Naive thymus-derived CD4-positive, alpha-beta T cell (primary cell): ENCODE measurements at regions not wholly inside any gene's neighbourhood (a gene's known extent, or its start where the extent isn't known, plus 50 kb on each side); places are given as distances from the start of the nearest gene placed in this dataset.

Experiments
- ATAC-seq: fragments of 150-1000 bp; cut with Tn5 transposase; 2 replicates; pipeline ENCODE4 v1.10.0; 2021; ENCODE audit warnings: mild to moderate bottlenecking, moderate library complexity
- CTCF ChIA-PET: fragments of 350-600 bp; sonication (Branson Sonifier 250); formaldehyde crosslinking; loops from one replicate; lab custom pipeline; 2021; ENCODE audit warnings: antibody characterized with exemption; lab: Charles Lee
- POLR2A ChIA-PET: fragments of 350-600 bp; sonication (Branson Sonifier 250); formaldehyde crosslinking; loops from one replicate; lab custom pipeline; 2021; ENCODE audit warnings: antibody characterized with exemption, inconsistent platforms; lab: Charles Lee
- DNase-seq, 9 donors: peaks; one replicate each; pipeline versions ENCODE4 v3.0.0 to v3.0.0-alpha.2; 2020 to 2022; ENCODE audit warnings: mixed read lengths in 1 of 9
- H3K27ac ChIP-seq: one replicate; pipeline ENCODE4 v1.7.0; 2013; ENCODE audit warnings: mild to moderate bottlenecking, low read depth, low read length, moderate library complexity
- H3K27me3 ChIP-seq, 2 donors: one replicate each; pipeline ENCODE4 v1.7.0; 2013; ENCODE audit warnings: low read length in 2 of 2, mild to moderate bottlenecking in 2 of 2, moderate library complexity in 2 of 2; ENCODE audit not compliant: control insufficient read depth in 2 of 2, insufficient read depth in 2 of 2
- H3K36me3 ChIP-seq, 3 experiments: 1 replicate in 2 of 3; 2 replicates in 1 of 3; pipeline ENCODE4 v1.7.0; 2013; ENCODE audit warnings: low read length in 3 of 3, mild to moderate bottlenecking in 3 of 3, moderate library complexity in 1 of 3; ENCODE audit not compliant: insufficient read depth in 3 of 3, control insufficient read depth in 2 of 3
- H3K4me1 ChIP-seq, 2 donors: one replicate each; pipeline ENCODE4 v1.7.0; 2013; ENCODE audit warnings: low read length in 2 of 2, mild to moderate bottlenecking in 2 of 2, moderate library complexity in 1 of 2; ENCODE audit not compliant: control insufficient read depth in 2 of 2, insufficient read depth in 2 of 2
- H3K4me3 ChIP-seq: 2 replicates; pipeline ENCODE4 v1.7.0; 2013; ENCODE audit warnings: mild to moderate bottlenecking, low read length
- H3K9me3 ChIP-seq, 3 experiments: 1 replicate in 2 of 3; 2 replicates in 1 of 3; pipeline ENCODE4 v1.7.0; 2013; ENCODE audit warnings: low read length in 3 of 3; ENCODE audit not compliant: control insufficient read depth in 2 of 3
- H3K27ac Mint-ChIP-seq, 9 donors: one replicate each; pipeline ENCODE4 v1.8.0; 2020 to 2022; ENCODE audit warnings: mixed read lengths in 9 of 9, mild to moderate bottlenecking in 8 of 9, moderate library complexity in 5 of 9, inconsistent platforms in 2 of 9
- H3K27me3 Mint-ChIP-seq, 5 donors: one replicate each; pipeline ENCODE4 v1.8.0; 2021 to 2022; ENCODE audit warnings: mixed read lengths in 5 of 5, mild to moderate bottlenecking in 1 of 5
- H3K36me3 Mint-ChIP-seq, 5 donors: one replicate each; pipeline ENCODE4 v1.8.0; 2020 to 2022; ENCODE audit warnings: mixed read lengths in 5 of 5, mild to moderate bottlenecking in 3 of 5, inconsistent platforms in 1 of 5
- H3K4me1 Mint-ChIP-seq, 7 donors: one replicate each; pipeline ENCODE4 v1.8.0; 2020 to 2022; ENCODE audit warnings: mixed read lengths in 7 of 7, mild to moderate bottlenecking in 3 of 7, inconsistent platforms in 1 of 7
- H3K4me3 Mint-ChIP-seq, 10 donors: one replicate each; pipeline ENCODE4 v1.8.0; 2020 to 2022; ENCODE audit warnings: mild to moderate bottlenecking in 10 of 10, mixed read lengths in 10 of 10, moderate library complexity in 6 of 10, inconsistent platforms in 2 of 10
- H3K9me3 Mint-ChIP-seq, 11 donors: one replicate each; pipeline ENCODE4 v1.8.0; 2020 to 2022; ENCODE audit warnings: mixed read lengths in 11 of 11, mild to moderate bottlenecking in 4 of 11, inconsistent platforms in 1 of 11, moderate library complexity in 1 of 11
- intact Hi-C, 2 donors: fragments of 100-400 bp; cut with micrococcal nuclease; formaldehyde crosslinking; loops; one replicate each; pipeline ENCODE4 v1.15.1; 2023

DNA sequence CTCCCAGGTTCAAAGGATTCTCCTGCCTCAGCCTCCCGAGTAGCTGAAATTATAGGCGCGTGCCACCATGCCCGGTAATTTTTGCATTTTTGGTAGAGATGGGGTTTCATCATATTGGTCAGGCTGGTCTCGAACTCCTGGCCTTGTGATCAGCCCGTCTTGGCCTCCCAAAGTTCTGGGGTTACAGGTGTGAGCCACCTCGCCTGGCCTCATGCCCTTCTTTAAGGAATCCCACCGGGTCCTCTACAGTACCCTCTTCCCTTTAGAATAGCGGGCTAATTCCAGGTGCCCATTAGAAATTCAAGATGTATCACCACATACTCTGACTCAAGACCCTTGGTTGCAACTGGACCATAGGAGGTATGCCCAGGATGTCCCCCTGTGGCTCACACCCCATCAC, 74.2 kb upstream of the ZNF536 start:
- no peaks in the 10 kb centered on the region for H3K27me3 ChIP-seq
- intact Hi-C loops, result no loop called here

DNA sequence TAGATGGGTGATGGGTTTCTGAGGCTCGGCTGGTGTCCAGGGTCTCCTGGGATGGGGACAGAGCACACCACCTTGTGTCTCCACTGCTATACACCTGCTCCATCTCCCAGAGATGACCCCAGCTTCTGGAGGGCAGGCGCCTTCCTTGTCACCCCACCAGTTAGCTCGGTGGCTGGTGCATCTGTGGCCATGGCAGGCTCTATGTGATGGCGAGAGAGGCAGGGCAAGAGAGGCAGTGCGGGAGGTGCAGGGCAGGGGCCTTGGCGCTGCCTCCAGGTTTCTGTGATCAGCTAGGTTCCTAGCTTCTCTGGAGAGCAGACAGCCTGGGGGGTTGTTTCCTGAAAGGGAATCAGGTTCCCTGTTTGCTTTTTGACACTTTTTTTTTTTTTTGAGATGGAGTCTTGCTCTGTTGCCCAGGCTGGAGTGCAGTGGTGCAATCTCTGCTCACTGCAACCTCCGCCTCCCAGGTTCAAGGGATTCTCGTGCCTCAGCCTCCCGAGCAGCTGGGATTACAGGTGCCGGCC, 69.0 kb upstream of the ZNF536 start:
- no peaks in the 10 kb centered on the region for H3K9me3 ChIP-seq
- ATAC-seq (no peak), DNase-seq (no peak)
- Mint-ChIP-seq H3K4me1 (no peaks in the 10 kb centered on the region), H3K4me3 (no peak overlapping the region), H3K9me3 (peaks cover 0 to 3% (median 0%) of the 10 kb centered on the region in 11 donors), H3K27ac (no peak overlapping the region), H3K36me3 (no peaks in the 10 kb centered on the region), H3K27me3 (peaks cover 0 to 10% (median 6%) of the 10 kb centered on the region in 5 donors)
- no peak overlapping the region for H3K4me3 ChIP-seq
- ChIA-PET POLR2A (no interaction called here), CTCF (no interaction called here)
- H3K4me1 ChIP-seq, result no peaks in the 10 kb centered on the region
- H3K27me3 ChIP-seq, result no peaks in the 10 kb centered on the region
- intact Hi-C loops, result no loop called here
- H3K36me3 ChIP-seq, result no peaks in the 10 kb centered on the region
- no peak overlapping the region for H3K27ac ChIP-seq

More for the DNA sequence above, 74.2 kb upstream of the ZNF536 start:
- Histone ChIP-seq H3K36me3 (no peaks in the 10 kb centered on the region), H3K4me3 (no peak overlapping the region), H3K9me3 (no peaks in the 10 kb centered on the region), H3K4me1 (no peaks in the 10 kb centered on the region), H3K27ac (no peak overlapping the region)
- CTCF ChIA-PET, result no interaction called here
- ATAC-seq, result no peak
- no peak for DNase-seq
- Mint-ChIP-seq H3K4me1 (no peaks in the 10 kb centered on the region), H3K9me3 (peaks cover 0 to 7% (median 0%) of the 10 kb centered on the region in 11 donors), H3K27me3 (peaks cover 0 to 29% (median 4%) of the 10 kb centered on the region in 5 donors), H3K36me3 (no peaks in the 10 kb centered on the region), H3K4me3 (no peak overlapping the region), H3K27ac (no peak overlapping the region)
- POLR2A ChIA-PET, result no interaction called here

DNA sequence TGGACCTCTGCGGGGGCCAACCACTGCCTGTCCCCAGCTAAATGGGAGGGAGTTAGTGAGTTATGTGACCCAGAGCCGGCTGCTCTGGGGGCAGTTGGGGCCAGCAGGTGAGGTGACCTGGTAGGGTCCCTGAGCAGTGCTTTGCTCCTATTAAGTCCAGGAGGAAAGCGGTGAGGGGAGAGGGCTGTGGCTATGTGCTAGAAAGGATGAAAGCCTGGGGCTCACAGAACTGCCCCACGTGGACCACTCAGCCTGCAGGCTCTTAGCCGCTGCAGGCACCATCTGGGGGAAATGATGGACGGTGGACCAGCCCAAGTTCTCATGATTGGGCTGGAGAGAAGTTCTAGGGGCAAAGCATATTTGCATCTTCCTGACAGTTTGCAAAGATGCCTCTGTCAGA, 67.6 kb upstream of the ZNF536 start:
- DNase-seq, result no peak
- peak overlapping the region in 1 of 9 donors; percentile 20 for H3K27ac Mint-ChIP-seq

DNA sequence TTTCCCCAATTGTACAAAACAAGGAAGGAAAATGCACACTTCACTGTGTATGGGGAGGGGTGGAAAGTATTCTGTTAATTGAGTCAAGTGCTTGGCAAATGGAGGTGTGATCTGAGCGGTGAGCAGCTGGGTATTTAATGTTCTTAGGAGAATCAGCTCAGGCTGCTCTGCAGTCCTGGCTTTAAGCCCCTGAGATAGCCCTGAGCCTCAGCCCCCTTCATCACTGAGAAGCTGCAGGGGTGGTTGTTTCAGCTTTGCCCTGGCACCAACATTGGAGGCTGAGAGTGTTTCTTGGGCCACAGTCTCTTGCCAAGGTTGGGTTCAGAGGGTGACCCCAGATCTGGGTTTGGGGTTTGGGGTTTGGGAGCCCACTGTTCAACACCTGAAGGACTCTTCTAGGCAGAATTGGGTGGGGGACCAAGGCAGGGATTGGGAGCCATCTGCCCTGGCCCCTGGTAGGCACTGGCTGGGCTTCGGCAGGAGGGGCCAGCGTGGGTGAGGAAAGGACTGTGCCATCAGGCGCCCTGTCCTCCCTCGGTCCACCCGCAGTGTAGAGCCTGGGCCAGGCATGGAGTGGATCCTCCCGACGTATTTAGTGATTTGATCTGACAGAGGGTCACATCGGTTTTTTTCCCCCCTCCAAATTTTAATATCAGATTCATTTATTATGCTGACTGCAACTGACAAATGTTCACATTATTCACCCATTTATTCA, 66.7 kb upstream of the ZNF536 start:
- no peak overlapping the region for H3K27ac ChIP-seq
- H3K4me3 ChIP-seq, result no peak overlapping the region
- Mint-ChIP-seq H3K4me1 (no peaks in the 10 kb centered on the region), H3K4me3 (no peak overlapping the region), H3K27ac (no peak overlapping the region), H3K36me3 (no peaks in the 10 kb centered on the region), H3K9me3 (peaks cover 0 to 8% (median 0%) of the 10 kb centered on the region in 11 donors), H3K27me3 (peaks cover 0 to 9% (median 6%) of the 10 kb centered on the region in 5 donors)
- no peaks in the 10 kb centered on the region for H3K27me3 ChIP-seq
- DNase-seq (no peak), ATAC-seq (no peak)
- H3K4me1 ChIP-seq, result no peaks in the 10 kb centered on the region
- CTCF ChIA-PET, result no interaction called here
- intact Hi-C loops, result no loop called here
- no peaks in the 10 kb centered on the region for H3K9me3 ChIP-seq
- H3K36me3 ChIP-seq, result no peaks in the 10 kb centered on the region
- POLR2A ChIA-PET, result no interaction called here

More for the DNA sequence above, 67.6 kb upstream of the ZNF536 start:
- Histone ChIP-seq H3K27me3 (no peaks in the 10 kb centered on the region), H3K27ac (no peak overlapping the region), H3K9me3 (no peaks in the 10 kb centered on the region), H3K4me3 (no peak overlapping the region), H3K36me3 (no peaks in the 10 kb centered on the region), H3K4me1 (no peaks in the 10 kb centered on the region)
- intact Hi-C loops, result no loop called here
- peaks cover 0 to 7% (median 0%) of the 10 kb centered on the region in 11 donors for H3K9me3 Mint-ChIP-seq
- ChIA-PET POLR2A (no interaction called here), CTCF (no interaction called here)
- H3K36me3 Mint-ChIP-seq, result no peaks in the 10 kb centered on the region
- H3K4me3 Mint-ChIP-seq, result no peak overlapping the region
- no peaks in the 10 kb centered on the region for H3K4me1 Mint-ChIP-seq
- ATAC-seq, result no peak
- peaks cover 0 to 10% (median 7%) of the 10 kb centered on the region in 5 donors for H3K27me3 Mint-ChIP-seq

DNA sequence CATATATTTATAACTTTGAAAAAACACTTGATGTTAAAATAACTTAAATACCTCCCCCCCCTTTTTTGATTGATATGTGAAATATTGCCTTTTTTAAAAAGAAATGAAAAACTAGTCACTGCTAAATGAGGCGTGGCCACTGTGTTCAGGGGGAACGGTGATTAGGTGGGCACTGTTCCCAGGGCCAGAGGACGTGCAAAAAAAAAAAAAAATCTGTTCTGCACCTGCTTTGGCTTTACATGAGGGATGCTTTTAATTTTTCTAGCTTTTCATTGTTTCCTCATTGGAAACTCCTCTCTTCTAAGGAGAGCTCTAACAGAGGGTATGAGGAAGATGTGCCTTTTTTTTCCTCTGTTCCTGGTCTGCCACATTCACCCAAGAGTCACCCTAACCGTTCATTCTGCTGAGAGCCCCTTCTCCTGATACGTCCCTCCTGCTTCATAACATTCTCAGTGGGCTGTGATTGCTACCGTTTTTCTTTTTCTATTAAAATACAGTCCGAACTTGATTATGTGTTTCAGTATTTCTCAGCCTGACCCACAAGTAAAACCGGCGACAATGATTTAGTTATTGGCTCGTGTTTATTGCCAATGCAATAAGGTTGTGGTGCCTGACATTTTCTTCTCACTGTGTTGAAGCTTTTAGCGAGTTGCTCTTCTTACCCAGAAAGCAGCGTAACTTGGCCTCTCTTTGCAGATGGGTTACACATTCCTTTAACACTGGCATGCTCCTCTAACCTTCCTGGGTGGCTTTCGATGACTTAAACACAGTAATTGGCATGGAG, 64.8 kb upstream of the ZNF536 start:
- peaks cover 0 to 8% (median 0%) of the 10 kb centered on the region in 11 donors for H3K9me3 Mint-ChIP-seq
- no peaks in the 10 kb centered on the region for H3K27me3 ChIP-seq
- DNase-seq, result no peak
- intact Hi-C loops, result no loop called here
- H3K36me3 Mint-ChIP-seq, result no peaks in the 10 kb centered on the region
- peaks cover 0 to 5% (median 0%) of the 10 kb centered on the region in 5 donors for H3K27me3 Mint-ChIP-seq
- POLR2A ChIA-PET, result no interaction called here
- no peak overlapping the region for H3K4me3 Mint-ChIP-seq
- H3K9me3 ChIP-seq, result no peaks in the 10 kb centered on the region
- no peaks in the 10 kb centered on the region for H3K36me3 ChIP-seq
- no peak for ATAC-seq
- H3K4me1 Mint-ChIP-seq, result no peaks in the 10 kb centered on the region
- no peaks in the 10 kb centered on the region for H3K4me1 ChIP-seq
- CTCF ChIA-PET, result no interaction called here
- H3K27ac Mint-ChIP-seq, result no peak overlapping the region
- no peak overlapping the region for H3K4me3 ChIP-seq
- no peak overlapping the region for H3K27ac ChIP-seq

DNA sequence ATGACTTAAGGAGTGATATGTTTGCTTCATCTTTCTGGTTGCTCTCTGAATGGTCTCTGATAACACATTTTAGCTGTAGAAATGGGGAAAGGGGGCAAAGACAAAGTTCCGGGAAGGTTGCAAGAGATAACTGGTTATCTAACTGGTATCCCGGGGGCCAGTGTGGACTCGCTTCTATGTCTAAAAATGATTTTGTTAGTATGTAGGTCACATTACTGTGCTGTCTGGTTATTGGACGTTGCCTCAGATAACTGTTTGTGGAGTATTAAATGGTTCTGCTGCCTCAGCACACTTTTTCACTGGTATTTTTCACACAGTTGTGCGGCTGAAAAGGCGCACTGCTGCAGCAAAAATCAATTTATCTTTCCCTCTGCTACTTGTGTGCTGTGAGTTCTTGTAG, 63.0 kb upstream of the ZNF536 start:
- ChIA-PET POLR2A (no interaction called here), CTCF (no interaction called here)
- DNase-seq (no peak), ATAC-seq (no peak)
- Histone ChIP-seq H3K4me3 (no peak overlapping the region), H3K27me3 (no peaks in the 10 kb centered on the region), H3K36me3 (no peaks in the 10 kb centered on the region), H3K27ac (no peak overlapping the region), H3K9me3 (no peaks in the 10 kb centered on the region), H3K4me1 (no peaks in the 10 kb centered on the region)
- no peak overlapping the region for H3K27ac Mint-ChIP-seq
- H3K36me3 Mint-ChIP-seq, result no peaks in the 10 kb centered on the region
- no peak overlapping the region for H3K4me3 Mint-ChIP-seq
- intact Hi-C loops, result no loop called here
- no peaks in the 10 kb centered on the region for H3K4me1 Mint-ChIP-seq
- peaks cover 0 to 5% (median 0%) of the 10 kb centered on the region in 5 donors for H3K27me3 Mint-ChIP-seq
- peaks cover 0 to 8% (median 0%) of the 10 kb centered on the region in 11 donors for H3K9me3 Mint-ChIP-seq
